NCI-H1105 (cell line): ENCODE measurements at regions not wholly inside any gene's neighbourhood (a gene's known extent, or its start where the extent isn't known, plus 50 kb on each side); places are given as distances from the start of the nearest gene placed in this dataset.
A peak's percentile ranks its signal among the peaks of the same experiment; 100 is the strongest.

Experiments
- DNase-seq: peaks from one replicate; lab custom pipeline; 2025; lab: John Stamatoyannopoulos, UW

GRCh38 chr1:98034505-98034904, 113.7 kb upstream of the DPYD start:
- DNase-seq = peak; percentile 85

GRCh38 chr1:98032958-98033357, 112.1 kb upstream of the DPYD start:
- no peak for DNase-seq

DNA sequence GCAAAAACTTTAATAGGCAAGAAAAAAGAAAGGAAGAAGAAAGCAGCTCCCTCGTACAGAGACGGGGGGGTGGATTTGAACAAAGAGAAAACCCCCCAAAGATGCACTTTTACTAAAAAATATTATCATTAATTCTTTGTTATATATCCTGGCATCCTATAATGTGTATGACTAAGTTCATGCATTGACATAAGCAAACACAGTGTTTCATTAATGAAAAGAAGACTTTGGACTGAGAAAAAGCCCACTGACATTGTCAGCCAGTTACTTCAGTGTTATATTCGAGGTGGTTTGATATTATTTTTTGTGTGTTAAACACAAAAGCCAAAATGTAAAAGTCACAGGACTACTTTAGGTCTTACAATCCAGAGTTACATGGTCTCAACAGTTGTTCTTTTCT, 110.1 kb upstream of the DPYD start:
- no peak for DNase-seq

DNA sequence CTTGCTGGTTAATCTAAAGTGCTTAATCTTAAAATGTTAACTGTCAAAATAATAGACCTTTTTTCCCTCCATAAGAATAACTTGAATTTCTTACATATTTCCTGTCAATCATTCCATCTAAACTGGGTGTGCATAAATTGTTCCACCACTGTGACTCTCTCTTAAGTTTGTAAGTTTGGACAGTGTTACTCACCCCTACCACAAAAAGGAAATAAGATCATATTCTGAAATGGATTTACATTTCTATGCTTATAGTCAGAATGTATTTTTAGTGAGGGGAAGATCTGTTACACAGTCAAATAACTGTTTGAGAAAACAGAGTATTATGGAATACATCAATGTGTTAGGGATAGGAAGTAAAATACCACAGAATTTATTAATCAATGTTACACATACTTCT, 109.6 kb upstream of the DPYD start:
- no peak for DNase-seq

DNA sequence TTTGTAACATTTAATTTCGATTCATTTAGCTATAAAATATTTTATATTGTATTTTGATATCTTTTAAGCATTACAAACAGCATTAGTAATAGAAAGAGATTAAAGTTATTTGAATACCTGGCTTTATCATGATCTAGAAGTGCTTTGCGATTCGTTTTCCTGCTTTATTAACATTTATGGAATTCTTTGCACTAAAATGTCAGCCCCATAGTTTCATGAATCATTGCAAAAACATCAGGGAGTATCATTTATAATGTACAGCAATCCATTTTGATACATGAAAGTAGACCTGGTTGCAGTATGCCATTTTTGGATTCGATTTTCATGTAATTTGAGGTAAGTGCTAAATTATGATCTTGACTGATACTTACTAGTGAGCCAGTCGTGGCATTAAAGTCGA, 108.0 kb upstream of the DPYD start:
- DNase-seq = no peak

GRCh38 chr1:98027103-98027705, 106.4 kb upstream of the DPYD start:
- no peak for DNase-seq

DNA sequence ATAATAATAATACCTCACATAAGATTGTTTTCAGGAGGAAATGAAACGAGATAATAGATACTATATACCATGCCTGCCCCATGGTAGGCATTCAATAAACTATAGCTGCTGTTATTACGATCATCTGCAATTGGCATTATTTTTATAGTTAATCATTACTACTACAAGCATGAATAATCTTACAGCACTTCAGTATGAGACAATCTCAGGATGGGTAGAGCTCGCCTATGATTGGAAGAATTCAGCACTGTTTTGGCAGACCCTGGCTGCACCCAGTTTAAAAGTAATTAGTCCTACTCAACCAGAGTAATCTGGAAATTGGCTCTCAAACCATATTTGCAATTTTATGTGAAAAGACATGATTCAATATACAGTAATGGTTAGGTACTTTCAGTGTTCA, 105.0 kb upstream of the DPYD start:
- DNase-seq = no peak

- no peak for DNase-seq
These were observed 100.3 kb upstream of the DPYD start for GRCh38 chr1:98021126-98021525.

DNA sequence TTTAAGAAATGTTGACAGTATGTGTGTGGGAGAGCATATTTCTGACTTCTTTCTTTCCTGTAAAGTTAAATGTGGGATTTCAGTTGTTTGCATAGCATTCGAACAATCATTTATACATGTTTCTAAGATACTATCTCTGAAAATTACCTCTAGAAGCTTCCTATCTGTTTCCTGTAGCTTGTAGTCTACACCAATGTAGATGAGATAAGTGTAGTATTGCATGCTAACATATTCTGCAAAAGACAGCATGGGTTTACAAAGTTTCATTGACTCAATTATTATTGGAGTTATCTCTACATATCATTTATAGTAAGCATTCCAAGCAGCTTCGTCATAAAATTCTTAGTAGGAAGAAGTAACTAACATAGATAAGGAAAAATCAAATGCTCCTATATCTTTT, 98.9 kb upstream of the DPYD start:
- no peak for DNase-seq

DNA sequence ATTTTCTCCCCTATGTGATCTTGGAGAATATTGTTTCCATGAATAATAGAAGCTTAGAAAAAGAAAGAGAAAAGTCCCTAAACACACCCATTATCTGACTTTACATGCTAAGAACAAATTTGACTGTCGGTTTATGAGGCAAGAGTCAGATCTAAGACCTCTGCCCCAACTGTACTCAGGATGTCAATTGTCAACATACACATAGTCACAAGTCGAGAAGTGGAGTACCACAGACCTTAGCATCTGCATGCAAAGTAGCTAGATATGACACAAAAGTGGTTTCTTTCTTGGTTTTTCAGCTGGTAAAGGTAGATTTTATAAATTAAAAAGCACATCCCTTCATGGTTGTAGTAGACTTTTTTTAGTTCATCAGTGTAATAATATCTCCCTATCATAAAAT, 97.2 kb upstream of the DPYD start:
- no peak for DNase-seq

- DNase-seq = no peak
These were observed 96.3 kb upstream of the DPYD start for GRCh38 chr1:98017184-98017583.

- DNase-seq = no peak
These were observed 87.5 kb upstream of the DPYD start for GRCh38 chr1:98008373-98008772.

- no peak for DNase-seq
These were observed 84.6 kb upstream of the DPYD start for GRCh38 chr1:98005326-98006010.

- no peak for DNase-seq
These were observed 82.6 kb upstream of the DPYD start for GRCh38 chr1:98003442-98003841.

DNA sequence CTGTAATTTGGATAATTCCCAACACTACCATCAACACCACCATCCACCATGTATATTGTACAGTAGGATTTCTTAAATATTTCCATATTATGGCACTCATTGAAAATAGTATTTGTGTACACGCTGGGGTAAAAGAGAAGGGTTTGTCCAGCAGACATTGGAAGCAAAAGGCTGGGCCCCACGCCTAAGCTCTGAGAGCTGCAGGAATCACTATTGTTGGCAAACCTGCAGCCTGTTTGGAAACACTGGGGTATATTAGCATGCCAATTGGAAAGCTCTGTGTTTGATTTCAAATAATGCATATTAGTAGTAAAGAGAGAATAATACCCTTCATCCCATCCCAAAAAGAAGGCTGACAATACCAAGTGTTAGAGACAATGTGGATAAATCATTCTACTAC, 81.5 kb upstream of the DPYD start:
- DNase-seq = no peak

DNA sequence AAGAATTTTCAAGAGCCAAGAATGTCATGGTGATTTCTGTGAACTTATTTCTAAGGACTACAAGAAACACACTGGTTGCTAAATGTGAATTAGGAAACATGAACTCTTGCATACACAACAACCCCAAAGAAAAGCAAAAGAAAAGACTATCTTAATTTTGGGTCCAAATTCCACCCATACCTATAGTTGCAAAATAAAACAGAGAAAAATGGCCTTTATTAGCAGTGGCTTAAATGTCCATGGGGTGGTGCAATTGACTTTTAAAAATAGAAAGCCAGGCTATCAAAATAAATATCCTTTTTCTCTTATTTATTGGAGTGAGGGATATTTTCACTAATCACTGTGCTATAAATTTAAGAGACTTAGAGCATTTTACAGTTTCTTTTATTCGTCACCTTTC, 80.9 kb upstream of the DPYD start:
- no peak for DNase-seq

DNA sequence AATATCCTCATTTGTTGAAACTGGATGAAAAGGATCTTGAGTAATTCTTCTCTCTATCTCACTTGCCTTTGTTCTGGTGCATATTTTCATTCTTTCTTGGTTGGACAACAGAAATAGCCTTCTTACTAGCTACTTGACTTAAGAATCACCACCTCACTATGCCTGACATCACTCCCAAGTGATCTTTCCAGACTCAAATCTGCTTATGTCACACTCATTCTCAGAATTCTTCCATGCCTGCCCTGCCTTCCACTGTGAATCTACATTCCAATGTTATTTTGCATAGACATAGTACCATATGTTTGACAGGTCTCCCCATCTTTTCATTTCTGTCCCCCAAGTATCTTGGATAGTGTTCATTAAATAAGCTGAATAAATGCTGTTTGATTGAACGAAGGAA, 78.5 kb upstream of the DPYD start:
- no peak for DNase-seq

GRCh38 chr1:97996880-97997279, 76.0 kb upstream of the DPYD start:
- DNase-seq = no peak

- DNase-seq = no peak
These were observed 68.4 kb upstream of the DPYD start for GRCh38 chr1:97989094-97989680.

DNA sequence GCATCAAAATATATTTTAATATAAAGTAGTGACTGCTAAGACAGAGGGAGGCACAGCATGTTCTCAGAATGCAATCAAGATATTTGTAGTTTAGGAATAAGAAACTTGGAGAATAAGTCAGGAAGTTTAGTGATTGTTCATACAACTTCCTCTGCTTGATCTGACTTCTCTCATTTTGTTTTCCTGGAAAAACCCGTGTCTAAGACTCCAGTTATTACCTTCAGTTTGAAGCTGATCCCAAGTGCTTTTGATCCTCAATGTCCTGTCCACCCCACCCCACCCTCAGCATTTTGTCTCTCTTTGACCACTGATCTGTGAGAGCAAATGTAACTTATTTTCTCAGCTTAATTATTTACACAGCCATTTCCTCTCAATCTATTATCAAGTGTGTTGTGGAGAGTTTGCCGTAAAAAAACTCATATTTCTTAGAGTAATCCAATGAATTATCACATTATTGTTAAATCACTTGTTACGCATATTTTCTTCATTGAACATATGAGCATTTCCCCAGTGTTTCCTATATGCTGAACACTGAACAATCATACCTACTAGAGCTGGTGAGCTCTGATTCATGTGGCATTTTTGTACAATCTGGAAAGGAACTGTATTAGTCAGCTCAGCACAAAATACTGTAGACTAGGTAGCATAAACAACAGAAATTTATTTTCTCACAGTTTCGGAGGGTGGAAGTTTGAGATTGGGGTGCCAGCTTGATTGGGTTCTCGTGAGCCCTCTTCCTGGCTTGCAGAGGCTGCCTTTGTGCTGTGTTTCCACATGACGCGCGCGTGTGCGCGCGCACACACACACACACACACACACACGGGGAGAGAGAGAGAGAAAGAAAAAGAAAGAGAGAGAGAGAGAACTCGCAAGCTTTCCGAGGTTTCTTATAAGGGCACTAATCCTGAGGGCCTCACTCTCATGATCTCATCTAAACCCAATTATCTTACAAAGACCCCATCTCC, 65.5 kb upstream of the DPYD start:
- DNase-seq = no peak

- no peak for DNase-seq
These were observed 62.3 kb upstream of the DPYD start for GRCh38 chr1:97983126-97983525.

DNA sequence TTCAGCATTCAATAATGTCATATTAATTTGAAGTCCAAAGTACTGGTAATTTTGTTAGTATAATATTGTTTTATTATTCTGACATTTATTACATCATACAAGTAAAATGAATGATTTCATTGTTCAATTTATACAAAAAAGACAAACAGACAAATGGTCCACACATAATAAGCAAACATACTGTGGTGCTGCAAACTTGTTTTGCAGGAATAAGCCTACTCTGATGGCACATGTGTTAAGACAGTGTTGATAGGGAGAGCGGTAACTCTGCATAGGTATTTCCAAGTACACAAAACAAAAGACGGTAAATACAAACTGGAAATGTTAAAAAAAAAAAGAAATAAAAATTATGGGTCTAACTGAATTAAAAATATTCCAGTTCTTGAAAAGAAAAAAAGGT, 59.7 kb upstream of the DPYD start:
- DNase-seq = no peak

- no peak for DNase-seq
These were observed 56.0 kb upstream of the DPYD start for GRCh38 chr1:97976801-97977200.
